ENCODE measurements at regions not wholly inside any gene's neighbourhood (a gene's known extent, or its start where the extent isn't known, plus 50 kb on each side); places are given as distances from the start of the nearest gene placed in this dataset.

- no peak for TF ChIP-seq CTCF (IDR thresholded peaks at IDR 0.05)
- no peak for TF ChIP-seq POLR2A (IDR thresholded peaks at IDR 0.05)
These were observed 346.0 kb downstream of the MFSD1 start for GRCh38 chr3:159147813-159148212.
